Inferior parietal cortex (tissue), 1 donor: ENCODE measurements at regions not wholly inside any gene's neighbourhood (a gene's known extent, or its start where the extent isn't known, plus 50 kb on each side); places are given as distances from the start of the nearest gene placed in this dataset.

Experiments
- DNase-seq: peaks from one replicate; pipeline ENCODE4 v3.0.0-alpha.2; 2016; ENCODE audit errors: extremely low spot score

GRCh38 chr2:62565309-62565908 is 59.4 kb upstream of the TMEM17 start:
- DNase-seq = no peak

DNA sequence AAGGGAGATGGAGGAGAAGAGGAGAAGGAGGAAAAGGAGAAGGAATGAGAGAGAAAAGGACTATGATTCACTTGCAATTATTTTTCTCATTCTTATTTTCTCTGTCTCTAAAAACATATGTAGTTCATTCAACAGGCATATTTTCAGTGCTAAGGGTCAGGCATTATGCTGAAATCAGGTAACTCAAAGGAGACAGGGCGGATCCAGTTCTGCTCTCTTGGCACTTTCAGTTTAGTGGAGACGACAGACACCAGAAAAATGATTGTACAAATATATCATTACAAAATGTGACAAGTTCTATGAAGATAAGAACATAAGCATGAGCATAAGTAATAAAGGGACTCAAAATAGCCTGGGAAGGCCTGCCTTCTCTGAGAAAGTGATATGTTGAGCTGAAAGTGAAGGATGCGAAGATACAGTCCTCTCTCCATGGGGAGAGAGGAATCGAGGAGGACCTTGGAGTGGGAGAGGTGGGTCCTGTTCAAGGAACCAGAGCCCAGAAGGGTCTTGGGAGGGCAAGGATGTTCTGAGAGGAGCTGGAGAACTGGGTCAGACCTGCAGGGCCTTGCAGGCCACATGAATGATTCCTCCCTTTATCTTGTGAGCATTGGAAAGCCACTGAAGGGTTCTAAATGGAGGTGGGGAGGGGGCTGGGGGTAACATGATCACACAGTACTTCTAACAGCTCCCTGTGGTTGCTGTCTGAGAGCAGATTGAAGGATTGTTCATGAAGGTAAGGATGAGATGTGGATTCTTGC is 58.6 kb upstream of the TMEM17 start:
- no peak for DNase-seq

DNA sequence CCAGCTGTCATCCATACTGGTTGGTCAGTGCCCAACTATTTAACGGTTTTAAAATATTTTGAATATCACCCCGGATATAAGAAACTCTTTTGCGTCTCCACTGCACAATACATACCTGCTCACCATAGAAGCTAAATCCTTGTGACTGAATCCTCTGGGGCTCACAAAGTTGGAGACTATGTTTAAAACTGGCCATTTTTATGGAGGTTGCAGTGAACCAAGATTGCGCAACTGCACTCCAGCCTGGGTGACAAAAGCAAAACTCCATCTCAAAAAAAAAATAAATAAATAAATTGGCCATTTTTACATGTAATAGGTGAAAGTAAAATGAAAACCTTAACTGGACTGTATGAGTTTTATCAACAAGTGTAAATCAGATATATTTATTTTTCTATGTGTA is 55.6 kb upstream of the TMEM17 start:
- no peak for DNase-seq

DNA sequence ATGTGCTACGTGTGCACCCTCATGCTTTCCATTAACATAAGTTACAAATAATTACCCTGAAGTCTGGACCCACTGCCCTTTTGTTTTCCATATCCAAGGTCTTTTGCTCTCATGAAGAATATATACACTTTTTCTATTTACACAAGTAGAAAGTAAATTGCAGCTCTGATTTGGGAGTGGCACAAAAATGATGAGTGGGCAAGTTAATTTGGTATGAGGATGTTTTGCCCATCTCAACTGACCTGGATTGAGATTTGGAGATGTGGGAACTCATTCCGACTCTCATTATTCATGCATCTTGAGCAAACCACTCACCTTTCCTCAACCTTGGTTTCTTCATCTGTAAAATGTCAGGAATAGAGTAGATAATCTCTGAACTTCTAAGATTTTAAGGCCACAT is 53.6 kb upstream of the TMEM17 start:
- no peak for DNase-seq

GRCh38 chr2:62558743-62559142 is 52.7 kb upstream of the TMEM17 start:
- no peak for DNase-seq

GRCh38 chr2:62556086-62556485 is 50.1 kb upstream of the TMEM17 start:
- no peak for DNase-seq
